ENCODE measurements at regions not wholly inside any gene's neighbourhood (a gene's known extent, or its start where the extent isn't known, plus 50 kb on each side); places are given as distances from the start of the nearest gene placed in this dataset.

GRCh38 chr1:5670590-5671350, 321.5 kb downstream of the NPHP4 start:
- no peaks in the 10 kb centered on the region for H3K36me3 ChIP-seq (ENCODE audit: low read depth, low read length)
- H3K27ac ChIP-seq (ENCODE audit: low read length): no peak overlapping the region
- H3K4me1 ChIP-seq (ENCODE audit: insufficient read depth, low read length): no peaks in the 10 kb centered on the region
- no peak overlapping the region for H3K9ac ChIP-seq (ENCODE audit: low read length)
- H3K27me3 ChIP-seq (ENCODE audit: low read length): peaks cover 53% of the 10 kb centered on the region
- no peaks in the 10 kb centered on the region for H3F3A ChIP-seq (ENCODE audit: low read length, unreplicated experiment)
- TF ChIP-seq CTCF (conservative IDR thresholded peaks at IDR 0.05; ENCODE audit: low read depth, low read length) (no peak), EZH2phosphoT487 (IDR thresholded peaks at IDR 0.05; ENCODE audit: borderline replicate concordance, low read length) (no peak), EZH2 (IDR thresholded peaks at IDR 0.05; ENCODE audit: low read length, unreplicated experiment) (no peak)
- BruUV-seq (replicated peaks): no TSS peak
- ChIA-PET CTCF (no interaction called here), POLR2A (ENCODE audit: unreplicated experiment) (no interaction called here)
- H3K9me2 ChIP-seq (replicated peaks; ENCODE audit: low read length): no peaks in the 10 kb centered on the region
- no peaks in the 10 kb centered on the region for H3K9me3 ChIP-seq (ENCODE audit: low read length)
- H3K4me2 ChIP-seq (ENCODE audit: low read length): no peak overlapping the region
- no peak for ATAC-seq
- no peaks in the 10 kb centered on the region for H4K20me1 ChIP-seq (ENCODE audit: low read length)
- no peak overlapping the region for H3K4me3 ChIP-seq (ENCODE audit: low read length)
- no peak overlapping the region for H2AFZ ChIP-seq (ENCODE audit: low read length)
- DNase-seq: no peak
- no peaks in the 10 kb centered on the region for H3K79me2 ChIP-seq (ENCODE audit: low read length)
- intact Hi-C loops (cut with micrococcal nuclease): no loop called here

GRCh38 chr1:5667513-5668325, 324.5 kb downstream of the NPHP4 start:
- Histone ChIP-seq H3K4me1 (ENCODE audit: insufficient read depth, low read length) (no peaks in the 10 kb centered on the region), H3K9me3 (ENCODE audit: low read length) (no peaks in the 10 kb centered on the region), H3K9me2 (replicated peaks; ENCODE audit: low read length) (no peaks in the 10 kb centered on the region), H3K4me2 (ENCODE audit: low read length) (no peak overlapping the region), H3K27ac (ENCODE audit: low read length) (no peak overlapping the region), H3K27me3 (ENCODE audit: low read length) (peaks cover 49% of the 10 kb centered on the region), H3F3A (ENCODE audit: low read length, unreplicated experiment) (no peaks in the 10 kb centered on the region), H3K79me2 (ENCODE audit: low read length) (no peaks in the 10 kb centered on the region), H3K4me3 (ENCODE audit: low read length) (no peak overlapping the region), H4K20me1 (ENCODE audit: low read length) (no peaks in the 10 kb centered on the region), H2AFZ (ENCODE audit: low read length) (no peak overlapping the region), H3K36me3 (ENCODE audit: low read depth, low read length) (no peaks in the 10 kb centered on the region), H3K9ac (ENCODE audit: low read length) (no peak overlapping the region)
- TF ChIP-seq CTCF (conservative IDR thresholded peaks at IDR 0.05; ENCODE audit: low read depth, low read length): no peak
- TF ChIP-seq EZH2phosphoT487 (IDR thresholded peaks at IDR 0.05; ENCODE audit: borderline replicate concordance, low read length): no peak
- no peak for TF ChIP-seq EZH2 (IDR thresholded peaks at IDR 0.05; ENCODE audit: low read length, unreplicated experiment)
- CTCF ChIA-PET: no interaction called here
- DNase-seq (no peak), ATAC-seq (no peak)
- no TSS peak for BruUV-seq (replicated peaks)
- POLR2A ChIA-PET (ENCODE audit: unreplicated experiment): no interaction called here
- intact Hi-C loops (cut with micrococcal nuclease): no loop called here
